Activated CD4-positive, CD25-positive, alpha-beta regulatory T cell treated with anti-CD3 and anti-CD28 coated beads, Interleukin-2, amount 50 U/mL, for 24 hours (primary cell): ENCODE measurements at regions not wholly inside any gene's neighbourhood (a gene's known extent, or its start where the extent isn't known, plus 50 kb on each side); places are given as distances from the start of the nearest gene placed in this dataset.
"Not testable (repeated sequence)": the region's sequence is repeated elsewhere in the genome, so short reads cannot be mapped to it uniquely, and the experiment has no call there.

Experiments
- ATAC-seq, 2 donors: fragments of 150-1000 bp; cut with Tn5 transposase; one replicate each; pipeline ENCODE4 v1.10.0; 2021; ENCODE audit warnings: mild to moderate bottlenecking in 1 of 2, moderate library complexity in 1 of 2

GRCh38 chr7:153017223-153017622 lies 257.7 kb downstream of the ACTR3B start:
- no peak for ATAC-seq

- ATAC-seq: no peak
Measured at GRCh38 chr7:153021542-153021941, 262.0 kb downstream of the ACTR3B start.

- no peak for ATAC-seq
Measured at GRCh38 chr7:153022475-153023193, 263.1 kb downstream of the ACTR3B start.

- no peak for ATAC-seq
Measured at GRCh38 chr7:153023194-153023592, 263.6 kb downstream of the ACTR3B start.

GRCh38 chr7:153027210-153027609 lies 267.7 kb downstream of the ACTR3B start:
- no peak for ATAC-seq

GRCh38 chr7:153027904-153028303 lies 268.4 kb downstream of the ACTR3B start:
- ATAC-seq: no peak

- ATAC-seq: no peak
Measured at GRCh38 chr7:153030976-153031375, 271.4 kb downstream of the ACTR3B start.

GRCh38 chr7:153034791-153035190 lies 275.2 kb downstream of the ACTR3B start:
- no peak for ATAC-seq

- no peak for ATAC-seq
Measured at GRCh38 chr7:153036396-153037063, 277.0 kb downstream of the ACTR3B start.

- no peak for ATAC-seq
Measured at GRCh38 chr7:153043440-153043839, 283.9 kb downstream of the ACTR3B start.

GRCh38 chr7:153044981-153045380 lies 285.4 kb downstream of the ACTR3B start:
- ATAC-seq: no peak

- no peak for ATAC-seq
Measured at GRCh38 chr7:153047079-153047959, 287.8 kb downstream of the ACTR3B start.

GRCh38 chr7:153052206-153052605 lies 292.7 kb downstream of the ACTR3B start:
- no peak for ATAC-seq

- ATAC-seq: no peak
Measured at GRCh38 chr7:153061910-153062528, 302.5 kb downstream of the ACTR3B start.

GRCh38 chr7:153065051-153065450 lies 305.5 kb downstream of the ACTR3B start:
- no peak for ATAC-seq

- ATAC-seq: no peak
Measured at GRCh38 chr7:153066711-153067110, 307.2 kb downstream of the ACTR3B start.

- ATAC-seq: no peak
Measured at GRCh38 chr7:153070141-153070540, 310.6 kb downstream of the ACTR3B start.

GRCh38 chr7:153072806-153073205 lies 313.3 kb downstream of the ACTR3B start:
- no peak for ATAC-seq

- not testable (repeated sequence) for ATAC-seq
Measured at GRCh38 chr7:153076289-153076688, 316.7 kb downstream of the ACTR3B start.

- no peak for ATAC-seq
Measured at GRCh38 chr7:153081496-153081895, 321.9 kb downstream of the ACTR3B start.

- ATAC-seq: no peak
Measured at GRCh38 chr7:153084278-153084677, 324.7 kb downstream of the ACTR3B start.

- no peak for ATAC-seq
Measured at GRCh38 chr7:153087498-153087897, 327.9 kb downstream of the ACTR3B start.

GRCh38 chr7:153088601-153089000 lies 329.0 kb downstream of the ACTR3B start:
- no peak for ATAC-seq
